ENCODE measurements at regions not wholly inside any gene's neighbourhood (a gene's known extent, or its start where the extent isn't known, plus 50 kb on each side); places are given as distances from the start of the nearest gene placed in this dataset.

DNA sequence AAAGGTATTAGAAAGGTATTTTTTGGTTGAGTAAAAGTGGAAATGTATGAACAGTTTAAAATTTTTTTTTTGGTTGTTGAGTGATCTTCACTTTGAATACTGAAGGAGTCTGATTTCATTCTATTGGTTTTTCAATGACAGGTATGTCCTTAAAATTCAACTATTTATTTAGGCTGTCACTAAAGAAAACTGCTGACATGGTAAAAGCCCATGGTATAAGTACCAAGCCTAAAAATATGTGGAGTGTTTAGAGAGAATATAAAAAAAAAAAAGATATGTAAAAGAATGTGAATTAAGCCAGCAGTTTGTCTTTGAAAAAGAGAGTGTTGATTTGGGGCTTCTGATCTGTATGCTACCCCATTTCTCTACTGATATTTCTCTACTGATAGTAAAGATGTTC is 90.3 kb upstream of the SUCLG2 start:
- H3K36me3 Mint-ChIP-seq (ENCODE audit: insufficient read depth), result no peaks in the 10 kb centered on the region
- ATAC-seq (replicated peaks; ENCODE audit: extremely low read depth, poor library complexity, severe bottlenecking) (no peak), DNase-seq (ENCODE audit: low spot score in 2 of 2) (no peak)
- H3K27ac Mint-ChIP-seq (ENCODE audit: low read depth), result no peak overlapping the region
- H3K4me3 Mint-ChIP-seq, result no peak overlapping the region
- no peaks in the 10 kb centered on the region for H3K4me1 Mint-ChIP-seq
- no peaks in the 10 kb centered on the region for H3K9me3 Mint-ChIP-seq
- no peaks in the 10 kb centered on the region for H3K27me3 Mint-ChIP-seq

DNA sequence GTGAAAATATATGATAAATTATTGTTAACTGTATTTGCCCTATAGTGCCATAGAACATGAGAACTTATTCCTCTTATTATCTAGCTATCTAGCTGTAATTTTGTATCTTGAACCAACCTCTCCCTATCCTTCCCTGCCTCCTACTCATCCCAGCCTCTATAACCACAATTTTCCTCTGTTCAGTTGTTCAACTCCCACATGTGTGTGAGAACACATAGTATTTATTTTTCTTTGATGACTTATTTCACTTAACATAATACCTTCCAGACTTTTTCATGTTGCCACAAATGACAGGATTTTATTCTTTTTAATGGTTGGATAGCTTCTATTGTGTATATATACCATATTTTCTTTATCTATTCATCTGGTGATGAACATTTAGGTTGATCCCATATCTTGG is 85.4 kb upstream of the SUCLG2 start:
- no peaks in the 10 kb centered on the region for H3K36me3 Mint-ChIP-seq (ENCODE audit: insufficient read depth)
- ATAC-seq (replicated peaks; ENCODE audit: extremely low read depth, poor library complexity, severe bottlenecking) (no peak), DNase-seq (ENCODE audit: low spot score in 2 of 2) (no peak)
- no peak overlapping the region for H3K27ac Mint-ChIP-seq (ENCODE audit: low read depth)
- peaks cover 21% of the 10 kb centered on the region for H3K4me1 Mint-ChIP-seq
- H3K27me3 Mint-ChIP-seq, result no peaks in the 10 kb centered on the region
- no peaks in the 10 kb centered on the region for H3K9me3 Mint-ChIP-seq
- no peak overlapping the region for H3K4me3 Mint-ChIP-seq

DNA sequence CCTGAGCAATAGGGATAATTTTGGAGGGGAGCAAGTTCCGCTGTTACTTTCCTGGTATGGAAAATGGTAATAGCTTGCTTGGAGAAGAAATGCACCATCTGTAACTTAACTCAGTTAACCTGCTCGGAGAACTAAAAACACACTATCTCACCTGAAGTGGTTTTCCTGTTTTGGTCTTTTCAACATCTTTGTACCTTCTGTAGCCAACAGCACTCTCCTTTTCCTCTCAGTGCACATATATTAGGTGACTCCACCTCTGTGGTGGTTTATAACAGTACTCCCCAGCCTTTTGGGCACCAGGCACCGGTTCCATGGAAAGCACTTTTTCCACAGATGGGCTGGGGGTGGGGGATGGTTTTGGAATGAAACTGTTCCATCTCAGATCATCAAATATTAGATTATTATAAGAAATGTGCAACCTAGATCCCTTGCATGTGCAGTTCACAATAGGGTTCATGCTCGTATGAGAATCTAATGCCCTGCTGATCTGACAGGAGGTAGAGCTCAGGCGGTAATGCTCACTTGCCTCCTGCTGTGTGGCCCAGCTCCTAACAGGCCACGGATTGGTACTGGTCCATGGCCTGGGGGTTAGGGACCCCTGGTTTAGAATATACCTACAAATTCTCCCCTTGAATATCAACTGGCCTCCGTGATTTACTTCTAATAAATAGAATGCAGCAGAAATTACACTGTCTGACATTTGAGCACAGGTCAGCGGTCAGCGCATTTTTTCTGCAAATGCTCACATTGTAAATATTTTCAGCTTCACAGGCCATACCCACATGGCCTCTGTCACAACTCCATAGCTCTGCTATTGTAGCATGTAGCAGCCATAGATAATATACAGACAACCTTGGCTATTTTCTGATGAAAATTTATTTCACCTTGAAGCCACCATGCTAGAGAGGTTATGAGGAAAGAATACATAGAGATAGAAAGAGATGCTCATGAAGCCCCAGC is 83.8 kb upstream of the SUCLG2 start:
- ATAC-seq (replicated peaks; ENCODE audit: extremely low read depth, poor library complexity, severe bottlenecking), result no peak

DNA sequence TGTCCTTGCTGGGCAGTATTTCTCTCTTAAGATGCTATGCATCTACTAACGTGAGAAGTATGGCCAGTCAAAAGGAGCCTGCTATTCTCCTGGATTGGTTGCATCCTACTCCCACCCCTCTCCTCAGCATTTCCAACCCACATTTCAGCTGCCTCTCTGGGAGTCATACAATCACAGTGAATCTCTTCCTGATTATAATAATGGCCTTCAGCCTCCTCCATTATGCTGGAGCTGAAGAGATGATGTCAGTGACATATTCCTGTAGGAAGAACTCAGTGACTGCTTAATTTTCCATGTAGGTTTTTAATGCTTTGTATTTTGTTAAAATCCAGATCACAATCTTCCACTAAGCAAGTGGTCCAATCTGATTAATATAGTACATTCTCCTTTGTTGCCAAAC is 82.7 kb upstream of the SUCLG2 start:
- ATAC-seq (replicated peaks; ENCODE audit: extremely low read depth, poor library complexity, severe bottlenecking) (no peak), DNase-seq (ENCODE audit: low spot score in 2 of 2) (no peak)
- no peaks in the 10 kb centered on the region for H3K9me3 Mint-ChIP-seq
- no peaks in the 10 kb centered on the region for H3K27me3 Mint-ChIP-seq
- H3K4me3 Mint-ChIP-seq, result no peak overlapping the region
- H3K4me1 Mint-ChIP-seq, result peaks cover 21% of the 10 kb centered on the region
- no peaks in the 10 kb centered on the region for H3K36me3 Mint-ChIP-seq (ENCODE audit: insufficient read depth)
- H3K27ac Mint-ChIP-seq (ENCODE audit: low read depth), result no peak overlapping the region

More for the DNA sequence above, 83.8 kb upstream of the SUCLG2 start:
- H3K27ac Mint-ChIP-seq (ENCODE audit: low read depth), result no peak overlapping the region
- DNase-seq (ENCODE audit: low spot score in 2 of 2), result no peak
- no peaks in the 10 kb centered on the region for H3K36me3 Mint-ChIP-seq (ENCODE audit: insufficient read depth)
- peaks cover 21% of the 10 kb centered on the region for H3K4me1 Mint-ChIP-seq
- no peak overlapping the region for H3K4me3 Mint-ChIP-seq
- H3K9me3 Mint-ChIP-seq, result no peaks in the 10 kb centered on the region
- no peaks in the 10 kb centered on the region for H3K27me3 Mint-ChIP-seq

DNA sequence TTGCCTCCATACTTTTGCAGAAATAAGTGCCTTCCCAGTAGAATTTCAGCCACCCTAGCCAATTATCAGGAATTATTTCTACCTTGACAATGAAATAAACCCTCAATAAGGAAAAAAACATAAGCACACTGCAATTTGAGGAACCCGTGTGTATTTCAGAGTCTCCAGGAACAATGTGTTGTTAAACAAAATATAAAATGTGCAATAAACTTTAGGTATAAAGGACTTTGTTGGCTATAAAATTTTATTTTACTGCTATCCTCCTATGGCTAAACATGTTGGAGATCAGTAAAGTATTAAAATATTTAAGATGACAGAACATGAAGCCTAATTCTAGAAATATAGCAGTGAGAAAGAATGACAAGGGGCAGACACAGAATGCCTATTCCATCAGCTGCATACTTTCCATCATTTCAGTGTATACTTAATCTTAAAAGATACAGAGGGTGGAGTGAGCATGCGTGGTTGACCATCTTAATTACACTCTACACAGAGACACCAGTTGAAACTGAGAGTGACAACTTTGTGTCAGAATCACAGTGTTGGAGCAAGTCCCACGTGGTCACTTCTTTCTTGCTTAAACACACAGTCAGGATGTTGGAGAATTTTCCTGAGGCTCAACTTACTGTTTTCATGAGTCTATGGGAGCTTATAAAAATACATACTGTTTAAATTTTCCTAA is 79.0 kb upstream of the SUCLG2 start:
- no peaks in the 10 kb centered on the region for H3K9me3 Mint-ChIP-seq
- ATAC-seq (replicated peaks; ENCODE audit: extremely low read depth, poor library complexity, severe bottlenecking), result no peak
- no peaks in the 10 kb centered on the region for H3K27me3 Mint-ChIP-seq
- no peak overlapping the region for H3K4me3 Mint-ChIP-seq
- H3K36me3 Mint-ChIP-seq (ENCODE audit: insufficient read depth), result no peaks in the 10 kb centered on the region
- H3K27ac Mint-ChIP-seq (ENCODE audit: low read depth), result no peak overlapping the region
- DNase-seq (ENCODE audit: low spot score in 2 of 2), result no peak
- peaks cover 15% of the 10 kb centered on the region for H3K4me1 Mint-ChIP-seq

DNA sequence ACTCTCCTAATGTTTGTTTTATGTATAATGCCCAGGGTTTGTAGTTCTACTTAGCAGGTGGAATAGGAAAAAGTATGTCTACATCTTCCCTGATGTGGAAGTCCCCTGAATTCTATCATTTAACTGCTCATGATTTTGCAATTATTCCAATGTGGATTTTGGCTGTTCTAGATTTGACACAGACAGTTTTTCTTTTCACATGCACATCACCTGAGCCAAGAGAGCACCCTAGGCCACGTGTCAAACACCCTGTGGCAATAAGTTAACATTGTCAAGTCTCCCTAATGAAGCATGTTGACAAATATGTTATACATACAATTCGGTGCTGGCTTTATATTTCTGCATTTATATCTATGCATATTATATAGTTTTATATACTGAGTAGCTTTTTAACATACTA is 70.0 kb upstream of the SUCLG2 start:
- no peak overlapping the region for H3K4me3 Mint-ChIP-seq
- no peaks in the 10 kb centered on the region for H3K36me3 Mint-ChIP-seq (ENCODE audit: insufficient read depth)
- peaks cover 8% of the 10 kb centered on the region for H3K9me3 Mint-ChIP-seq
- DNase-seq (ENCODE audit: low spot score in 2 of 2) (no peak), ATAC-seq (replicated peaks; ENCODE audit: extremely low read depth, poor library complexity, severe bottlenecking) (no peak)
- H3K4me1 Mint-ChIP-seq, result no peaks in the 10 kb centered on the region
- H3K27ac Mint-ChIP-seq (ENCODE audit: low read depth), result no peak overlapping the region
- no peaks in the 10 kb centered on the region for H3K27me3 Mint-ChIP-seq

DNA sequence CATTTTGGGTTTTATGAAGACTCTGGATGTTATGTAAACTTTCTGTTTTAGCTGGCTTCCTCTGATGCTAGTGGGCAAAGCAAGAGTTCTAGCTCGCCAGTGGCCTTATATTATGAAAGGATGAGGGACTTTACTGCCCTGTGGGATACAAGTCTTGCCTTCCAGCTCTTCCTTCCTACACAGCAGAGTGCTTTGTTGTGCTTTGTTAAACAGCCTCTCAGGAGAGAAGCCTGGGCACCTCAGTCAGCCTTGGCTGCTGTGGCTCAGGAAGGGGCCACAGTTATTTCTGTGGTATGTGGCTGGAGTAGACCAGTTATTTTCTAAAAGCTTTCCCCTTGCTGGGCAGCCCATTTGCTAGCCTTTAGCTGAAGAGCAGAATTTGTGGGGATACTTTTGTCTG is 69.5 kb upstream of the SUCLG2 start:
- DNase-seq (ENCODE audit: low spot score in 2 of 2) (no peak), ATAC-seq (replicated peaks; ENCODE audit: extremely low read depth, poor library complexity, severe bottlenecking) (no peak)
- Mint-ChIP-seq H3K4me1 (no peaks in the 10 kb centered on the region), H3K27ac (ENCODE audit: low read depth) (no peak overlapping the region), H3K36me3 (ENCODE audit: insufficient read depth) (no peaks in the 10 kb centered on the region), H3K4me3 (no peak overlapping the region), H3K9me3 (peaks cover 8% of the 10 kb centered on the region), H3K27me3 (no peaks in the 10 kb centered on the region)

DNA sequence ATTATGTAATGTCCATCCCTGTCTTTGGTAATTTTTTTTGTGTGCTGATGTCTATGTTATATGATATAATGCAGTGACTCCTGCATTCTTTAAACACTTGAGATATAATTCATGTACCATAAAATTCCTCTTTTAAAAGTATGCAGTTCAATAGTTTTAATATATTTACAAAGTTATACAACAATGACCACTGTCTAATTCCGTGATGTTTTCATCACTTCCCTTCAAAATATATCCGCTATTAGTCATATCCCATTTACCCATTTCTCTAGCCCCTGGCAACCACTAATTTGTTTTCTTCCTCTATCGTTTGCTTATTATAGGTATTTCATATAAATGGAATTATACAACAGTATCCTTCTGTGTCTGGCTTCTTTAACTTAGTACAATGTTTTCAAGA is 64.9 kb upstream of the SUCLG2 start:
- DNase-seq (ENCODE audit: low spot score in 2 of 2), result no peak
- H3K4me1 Mint-ChIP-seq, result no peaks in the 10 kb centered on the region
- no peak for ATAC-seq (replicated peaks; ENCODE audit: extremely low read depth, poor library complexity, severe bottlenecking)
- H3K27ac Mint-ChIP-seq (ENCODE audit: low read depth), result no peak overlapping the region
- no peaks in the 10 kb centered on the region for H3K27me3 Mint-ChIP-seq
- no peaks in the 10 kb centered on the region for H3K36me3 Mint-ChIP-seq (ENCODE audit: insufficient read depth)
- no peak overlapping the region for H3K4me3 Mint-ChIP-seq
- H3K9me3 Mint-ChIP-seq, result peaks cover 8% of the 10 kb centered on the region

DNA sequence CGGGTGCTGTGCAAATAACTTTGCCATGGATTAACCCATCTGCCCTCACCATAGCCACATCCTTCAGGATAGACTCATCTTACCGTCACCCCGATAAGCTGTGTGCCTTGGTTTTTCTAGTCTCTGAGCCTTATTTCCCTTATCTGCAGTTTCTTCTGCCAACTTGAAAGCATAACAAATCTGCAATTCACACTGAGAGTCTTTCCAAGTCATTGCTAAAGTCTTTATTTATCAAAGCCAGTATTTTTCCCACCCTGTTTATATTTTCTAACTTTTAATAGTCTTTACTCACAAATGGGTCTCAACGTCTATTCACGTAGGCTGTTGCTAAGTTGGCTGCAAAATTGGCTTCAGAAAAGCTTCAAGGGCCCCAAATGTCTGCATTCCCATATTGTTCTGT is 61.6 kb upstream of the SUCLG2 start:
- no peak overlapping the region for H3K27ac Mint-ChIP-seq (ENCODE audit: low read depth)
- no peaks in the 10 kb centered on the region for H3K36me3 Mint-ChIP-seq (ENCODE audit: insufficient read depth)
- ATAC-seq (replicated peaks; ENCODE audit: extremely low read depth, poor library complexity, severe bottlenecking) (no peak), DNase-seq (ENCODE audit: low spot score in 2 of 2) (no peak)
- no peak overlapping the region for H3K4me3 Mint-ChIP-seq
- peaks cover 6% of the 10 kb centered on the region for H3K9me3 Mint-ChIP-seq
- no peaks in the 10 kb centered on the region for H3K4me1 Mint-ChIP-seq
- no peaks in the 10 kb centered on the region for H3K27me3 Mint-ChIP-seq

DNA sequence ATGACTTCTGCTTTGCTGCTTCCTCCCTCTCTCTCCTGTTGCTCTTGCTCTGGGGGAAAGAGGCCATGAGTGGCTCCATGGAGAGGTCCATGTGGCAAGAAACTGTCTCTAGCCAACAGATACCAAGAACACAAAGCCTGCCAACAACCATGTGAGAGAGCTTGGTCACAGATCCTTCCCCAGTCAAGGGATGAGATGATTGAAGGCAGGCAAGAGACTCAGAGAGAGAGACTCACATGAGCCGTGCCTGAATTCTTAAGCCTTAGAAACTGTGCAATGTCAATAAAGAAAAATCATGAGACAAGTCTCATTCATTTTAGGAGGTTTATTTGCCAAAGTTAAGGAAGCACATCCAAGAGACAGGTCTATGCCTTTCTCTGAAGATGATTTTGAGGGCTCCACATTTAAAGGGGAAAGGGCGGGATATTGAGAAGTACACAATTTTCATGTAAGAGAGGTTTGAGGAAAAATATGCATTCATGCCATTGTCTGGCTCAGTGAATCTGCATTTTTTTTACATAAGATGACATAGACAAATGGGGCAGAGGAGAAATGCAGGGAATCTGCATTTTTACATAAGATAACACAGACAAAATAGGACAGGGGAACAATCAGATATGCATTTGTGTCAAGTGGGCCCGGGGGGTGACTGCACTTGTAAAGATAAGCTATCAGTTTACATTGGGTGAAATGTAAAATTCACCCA is 59.5 kb upstream of the SUCLG2 start:
- Mint-ChIP-seq H3K9me3 (no peaks in the 10 kb centered on the region), H3K4me3 (no peak overlapping the region), H3K27me3 (no peaks in the 10 kb centered on the region), H3K27ac (ENCODE audit: low read depth) (no peak overlapping the region), H3K4me1 (no peaks in the 10 kb centered on the region), H3K36me3 (ENCODE audit: insufficient read depth) (no peaks in the 10 kb centered on the region)
- no peak for ATAC-seq (replicated peaks; ENCODE audit: extremely low read depth, poor library complexity, severe bottlenecking)
- no peak for DNase-seq (ENCODE audit: low spot score in 2 of 2)

DNA sequence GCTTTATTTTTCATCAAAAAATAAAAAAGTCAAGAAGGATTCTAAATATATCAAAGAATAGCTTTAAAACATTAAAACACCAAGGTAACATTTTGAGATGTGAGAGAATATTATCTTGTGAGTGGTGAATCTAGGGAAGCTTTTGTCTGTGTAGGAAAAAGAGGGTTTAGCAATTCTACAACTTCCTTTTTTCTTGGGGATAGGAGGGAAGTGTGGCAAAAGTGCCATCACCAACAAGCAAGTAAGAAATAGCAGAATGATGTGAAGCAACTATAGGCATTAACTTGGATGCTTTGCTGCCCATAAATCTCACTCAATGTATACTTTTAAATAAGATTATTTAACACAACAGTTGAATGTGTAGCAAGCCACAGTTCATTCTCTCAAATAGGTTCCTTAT is 57.8 kb upstream of the SUCLG2 start:
- ATAC-seq (replicated peaks; ENCODE audit: extremely low read depth, poor library complexity, severe bottlenecking), result no peak
- H3K27me3 Mint-ChIP-seq, result no peaks in the 10 kb centered on the region
- H3K36me3 Mint-ChIP-seq (ENCODE audit: insufficient read depth), result no peaks in the 10 kb centered on the region
- no peaks in the 10 kb centered on the region for H3K4me1 Mint-ChIP-seq
- no peak for DNase-seq (ENCODE audit: low spot score in 2 of 2)
- no peak overlapping the region for H3K4me3 Mint-ChIP-seq
- H3K9me3 Mint-ChIP-seq, result no peaks in the 10 kb centered on the region
- no peak overlapping the region for H3K27ac Mint-ChIP-seq (ENCODE audit: low read depth)

DNA sequence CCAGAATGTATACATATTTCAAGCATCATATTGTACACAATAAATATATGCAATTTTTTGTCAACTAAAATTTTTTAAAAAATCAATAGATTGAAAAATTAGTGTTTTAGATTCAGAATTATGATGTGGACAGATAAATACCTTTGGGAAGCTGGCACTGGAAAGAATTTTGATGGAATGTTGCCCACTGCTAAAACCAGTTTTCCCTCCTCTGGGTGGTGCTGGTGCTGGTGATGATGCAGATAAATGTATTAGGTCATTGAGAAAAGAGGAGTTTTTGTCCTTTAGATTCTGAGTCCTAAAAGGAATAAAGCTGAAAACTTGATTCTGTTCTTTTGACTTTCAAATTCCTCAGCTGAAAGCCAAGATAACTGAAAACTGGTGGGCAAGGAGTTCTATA is 56.0 kb upstream of the SUCLG2 start:
- no peaks in the 10 kb centered on the region for H3K36me3 Mint-ChIP-seq (ENCODE audit: insufficient read depth)
- H3K27ac Mint-ChIP-seq (ENCODE audit: low read depth), result no peak overlapping the region
- H3K4me1 Mint-ChIP-seq, result no peaks in the 10 kb centered on the region
- no peaks in the 10 kb centered on the region for H3K9me3 Mint-ChIP-seq
- H3K27me3 Mint-ChIP-seq, result no peaks in the 10 kb centered on the region
- DNase-seq (ENCODE audit: low spot score in 2 of 2), result no peak
- H3K4me3 Mint-ChIP-seq, result no peak overlapping the region
- ATAC-seq (replicated peaks; ENCODE audit: extremely low read depth, poor library complexity, severe bottlenecking), result no peak

DNA sequence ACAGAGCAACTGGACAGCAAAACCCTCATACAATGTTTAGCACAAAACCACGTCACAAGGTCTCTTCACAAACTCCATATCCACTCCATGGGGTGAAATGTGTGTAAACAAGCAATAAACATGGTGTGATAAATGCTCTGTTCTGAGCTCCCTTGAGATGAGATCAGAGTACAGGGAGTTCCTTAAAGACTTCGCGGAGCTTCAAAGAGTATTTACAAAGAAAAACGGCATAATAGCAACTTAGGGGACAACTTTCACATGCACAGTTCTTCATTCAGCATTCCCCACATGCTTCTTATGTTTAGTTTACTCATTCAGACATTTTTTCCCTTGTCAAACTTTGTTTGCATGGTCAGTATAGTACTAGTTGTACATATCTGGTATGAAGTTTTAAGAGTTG is 52.5 kb upstream of the SUCLG2 start:
- H3K27ac Mint-ChIP-seq (ENCODE audit: low read depth), result no peak overlapping the region
- no peak for DNase-seq (ENCODE audit: low spot score in 2 of 2)
- H3K36me3 Mint-ChIP-seq (ENCODE audit: insufficient read depth), result no peaks in the 10 kb centered on the region
- no peak for ATAC-seq (replicated peaks; ENCODE audit: extremely low read depth, poor library complexity, severe bottlenecking)
- no peak overlapping the region for H3K4me3 Mint-ChIP-seq
- peaks cover 7% of the 10 kb centered on the region for H3K4me1 Mint-ChIP-seq
- no peaks in the 10 kb centered on the region for H3K27me3 Mint-ChIP-seq
- H3K9me3 Mint-ChIP-seq, result no peaks in the 10 kb centered on the region

All from central memory CD8-positive, alpha-beta T cell (primary cell).